Liver (tissue), 3 donors: ENCODE measurements at regions not wholly inside any gene's neighbourhood (a gene's known extent, or its start where the extent isn't known, plus 50 kb on each side); places are given as distances from the start of the nearest gene placed in this dataset.

Source experiments
- GABPA ChIP-seq, 2 donors: IDR thresholded peaks in 1 of 2; conservative IDR thresholded peaks in 1 of 2; 2 replicates each; pipeline ENCODE4 v1.6.1; 2016; ENCODE audit warnings: antibody characterized with exemption in 2 of 2, mild to moderate bottlenecking in 1 of 2, moderate library complexity in 1 of 2
- HNF4G ChIP-seq: IDR thresholded peaks from 2 replicates; pipeline ENCODE4 v1.6.1; 2016; ENCODE audit warnings: antibody characterized with exemption
- JUND ChIP-seq, 2 donors: IDR thresholded peaks; 2 replicates each; pipeline ENCODE4 v1.6.1; 2016; ENCODE audit warnings: antibody characterized with exemption in 2 of 2
- RXRA ChIP-seq, 2 donors: IDR thresholded peaks; 2 replicates each; pipeline ENCODE4 v1.6.1; 2017 to 2018; ENCODE audit warnings: antibody characterized with exemption in 2 of 2, mild to moderate bottlenecking in 1 of 2
- SP1 ChIP-seq: IDR thresholded peaks from 2 replicates; pipeline ENCODE4 v1.6.1; 2018; ENCODE audit warnings: antibody characterized with exemption, mild to moderate bottlenecking
- TAF1 ChIP-seq: conservative IDR thresholded peaks from 2 replicates; pipeline ENCODE4 v1.6.1; 2016; ENCODE audit warnings: antibody characterized with exemption, mild to moderate bottlenecking
- TF ChIP-seq, protein P1 (sequence below): fragments of 150-350 bp; IDR thresholded peaks from 2 replicates; pipeline ENCODE4 v1.5.1; 2017; ENCODE audit warnings: improper control_type of control experiment, low read depth, low read length; ENCODE audit not compliant: missing input control
- TF ChIP-seq, protein P2 (sequence below): IDR thresholded peaks from 2 replicates; pipeline ENCODE4 v1.6.1; 2016; ENCODE audit warnings: antibody characterized with exemption
- TF ChIP-seq, protein P3 (sequence below): IDR thresholded peaks from 2 replicates; pipeline ENCODE4 v1.6.1; 2016; ENCODE audit warnings: antibody characterized with exemption, mild to moderate bottlenecking
- donor health status: healthy.
- donor health status: healthy.

DNA sequence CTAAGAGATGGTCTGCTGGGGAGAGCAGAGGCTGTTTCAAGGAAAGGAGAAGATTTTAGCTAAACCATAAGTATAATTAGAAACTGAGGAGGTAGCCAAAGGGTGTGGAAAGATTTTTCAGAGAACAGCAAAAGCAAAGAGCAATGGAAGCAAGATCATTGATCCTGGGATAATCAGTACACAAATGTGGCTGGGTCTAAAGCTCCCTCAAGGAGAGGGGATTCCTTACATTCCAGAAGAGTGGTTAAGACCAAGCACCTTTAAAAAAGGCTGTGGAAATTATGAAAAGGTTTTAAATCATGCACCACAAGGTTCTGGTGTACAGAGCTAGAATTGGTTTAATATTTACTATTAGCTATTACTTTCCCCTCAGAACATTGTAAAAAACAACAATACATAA, 246.0 kb upstream of the UBE2E3 start:
- TF ChIP-seq, protein P1, sequence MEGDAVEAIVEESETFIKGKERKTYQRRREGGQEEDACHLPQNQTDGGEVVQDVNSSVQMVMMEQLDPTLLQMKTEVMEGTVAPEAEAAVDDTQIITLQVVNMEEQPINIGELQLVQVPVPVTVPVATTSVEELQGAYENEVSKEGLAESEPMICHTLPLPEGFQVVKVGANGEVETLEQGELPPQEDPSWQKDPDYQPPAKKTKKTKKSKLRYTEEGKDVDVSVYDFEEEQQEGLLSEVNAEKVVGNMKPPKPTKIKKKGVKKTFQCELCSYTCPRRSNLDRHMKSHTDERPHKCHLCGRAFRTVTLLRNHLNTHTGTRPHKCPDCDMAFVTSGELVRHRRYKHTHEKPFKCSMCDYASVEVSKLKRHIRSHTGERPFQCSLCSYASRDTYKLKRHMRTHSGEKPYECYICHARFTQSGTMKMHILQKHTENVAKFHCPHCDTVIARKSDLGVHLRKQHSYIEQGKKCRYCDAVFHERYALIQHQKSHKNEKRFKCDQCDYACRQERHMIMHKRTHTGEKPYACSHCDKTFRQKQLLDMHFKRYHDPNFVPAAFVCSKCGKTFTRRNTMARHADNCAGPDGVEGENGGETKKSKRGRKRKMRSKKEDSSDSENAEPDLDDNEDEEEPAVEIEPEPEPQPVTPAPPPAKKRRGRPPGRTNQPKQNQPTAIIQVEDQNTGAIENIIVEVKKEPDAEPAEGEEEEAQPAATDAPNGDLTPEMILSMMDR, result no peak
- TF ChIP-seq, protein P2, sequence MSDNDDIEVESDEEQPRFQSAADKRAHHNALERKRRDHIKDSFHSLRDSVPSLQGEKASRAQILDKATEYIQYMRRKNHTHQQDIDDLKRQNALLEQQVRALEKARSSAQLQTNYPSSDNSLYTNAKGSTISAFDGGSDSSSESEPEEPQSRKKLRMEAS, result no peak
- TF ChIP-seq TAF1 (no peak), RXRA (IDR thresholded peaks at IDR 0.05) (no peak), SP1 (no peak), HNF4G (no peak), GABPA (IDR thresholded peaks at IDR 0.05 in 1 of 2, conservative IDR thresholded peaks at IDR 0.05 in 1 of 2) (no peak), JUND (IDR thresholded peaks at IDR 0.05) (no peak)
- TF ChIP-seq, protein P3, sequence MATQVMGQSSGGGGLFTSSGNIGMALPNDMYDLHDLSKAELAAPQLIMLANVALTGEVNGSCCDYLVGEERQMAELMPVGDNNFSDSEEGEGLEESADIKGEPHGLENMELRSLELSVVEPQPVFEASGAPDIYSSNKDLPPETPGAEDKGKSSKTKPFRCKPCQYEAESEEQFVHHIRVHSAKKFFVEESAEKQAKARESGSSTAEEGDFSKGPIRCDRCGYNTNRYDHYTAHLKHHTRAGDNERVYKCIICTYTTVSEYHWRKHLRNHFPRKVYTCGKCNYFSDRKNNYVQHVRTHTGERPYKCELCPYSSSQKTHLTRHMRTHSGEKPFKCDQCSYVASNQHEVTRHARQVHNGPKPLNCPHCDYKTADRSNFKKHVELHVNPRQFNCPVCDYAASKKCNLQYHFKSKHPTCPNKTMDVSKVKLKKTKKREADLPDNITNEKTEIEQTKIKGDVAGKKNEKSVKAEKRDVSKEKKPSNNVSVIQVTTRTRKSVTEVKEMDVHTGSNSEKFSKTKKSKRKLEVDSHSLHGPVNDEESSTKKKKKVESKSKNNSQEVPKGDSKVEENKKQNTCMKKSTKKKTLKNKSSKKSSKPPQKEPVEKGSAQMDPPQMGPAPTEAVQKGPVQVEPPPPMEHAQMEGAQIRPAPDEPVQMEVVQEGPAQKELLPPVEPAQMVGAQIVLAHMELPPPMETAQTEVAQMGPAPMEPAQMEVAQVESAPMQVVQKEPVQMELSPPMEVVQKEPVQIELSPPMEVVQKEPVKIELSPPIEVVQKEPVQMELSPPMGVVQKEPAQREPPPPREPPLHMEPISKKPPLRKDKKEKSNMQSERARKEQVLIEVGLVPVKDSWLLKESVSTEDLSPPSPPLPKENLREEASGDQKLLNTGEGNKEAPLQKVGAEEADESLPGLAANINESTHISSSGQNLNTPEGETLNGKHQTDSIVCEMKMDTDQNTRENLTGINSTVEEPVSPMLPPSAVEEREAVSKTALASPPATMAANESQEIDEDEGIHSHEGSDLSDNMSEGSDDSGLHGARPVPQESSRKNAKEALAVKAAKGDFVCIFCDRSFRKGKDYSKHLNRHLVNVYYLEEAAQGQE, result no peak
